Frontal cortex (tissue), 3 donors: ENCODE measurements at regions not wholly inside any gene's neighbourhood (a gene's known extent, or its start where the extent isn't known, plus 50 kb on each side); places are given as distances from the start of the nearest gene placed in this dataset.
A peak's percentile ranks its signal among the peaks of the same experiment; 100 is the strongest.
"Not testable (repeated sequence)": the region's sequence is repeated elsewhere in the genome, so short reads cannot be mapped to it uniquely, and the experiment has no call there.

Experiments used
- DNase-seq, 2 donors: peaks; one replicate each; pipeline ENCODE4 v3.0.0; 2012; ENCODE audit warnings: low spot score in 2 of 2
- FAIRE-seq: peaks from 2 replicates; lab custom pipeline; 2012; peaks lifted over from hg19 to GRCh38; lab: Jason Lieb, UNC
- donor health status: control.
- donor health status: control.
- donor health status: control.

DNA sequence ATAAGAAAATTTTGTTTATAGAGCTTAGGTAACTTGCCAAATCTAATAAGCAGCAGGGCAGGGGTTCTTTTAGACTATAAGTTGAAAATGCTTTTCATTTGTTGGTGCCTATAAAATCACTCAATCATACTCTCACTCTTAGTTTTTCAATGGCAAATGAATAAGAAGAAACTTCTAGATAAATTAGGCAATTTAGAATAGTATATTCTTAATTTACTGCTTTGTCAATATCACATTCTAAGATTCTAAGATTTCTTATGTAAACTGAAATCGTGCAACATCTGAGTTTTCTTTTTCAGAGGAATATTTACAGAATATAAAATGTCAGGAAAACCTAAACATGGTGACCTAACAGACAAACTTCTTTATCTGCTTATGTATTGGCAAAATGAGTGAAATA, 849.0 kb downstream of the DTWD2 start:
- DNase-seq (no peak), FAIRE-seq (no peak)

DNA sequence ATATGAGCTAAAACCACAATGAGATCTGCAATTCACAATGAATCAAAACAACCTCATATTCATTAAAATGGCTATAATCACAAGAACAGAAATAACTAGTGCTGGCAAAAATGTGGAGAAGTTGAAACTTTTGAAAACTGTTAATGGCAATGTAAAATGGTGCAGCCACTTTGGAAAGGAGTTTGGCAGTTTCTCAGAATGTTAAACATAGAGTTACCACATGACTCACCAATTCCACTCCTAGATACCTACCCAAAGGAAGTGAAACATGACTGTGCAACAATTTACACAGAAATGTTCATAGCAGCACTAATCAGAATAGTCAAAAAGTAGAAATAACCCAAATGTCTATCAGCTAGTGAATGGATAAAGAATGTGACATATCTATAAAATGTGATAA, 862.2 kb downstream of the DTWD2 start:
- no peak for FAIRE-seq
- no peak for DNase-seq

DNA sequence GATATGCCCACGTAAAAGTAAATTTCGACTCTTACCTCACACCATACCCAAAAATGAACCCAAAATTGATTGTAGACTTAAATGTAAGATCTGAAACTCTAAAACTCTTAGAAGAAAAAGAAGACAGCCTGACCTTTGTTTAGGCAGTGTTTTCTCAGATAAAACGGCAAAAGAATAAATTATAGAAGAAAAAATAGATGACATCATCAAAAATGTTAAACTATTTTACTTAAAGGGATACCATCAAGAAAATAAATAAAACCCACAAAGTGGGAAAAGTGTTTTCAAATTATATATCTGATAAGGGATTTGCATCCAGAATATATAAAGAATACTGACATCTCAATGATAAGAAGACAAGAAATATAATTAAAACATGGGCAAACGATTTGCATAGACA, 862.7 kb downstream of the DTWD2 start:
- DNase-seq = no peak
- FAIRE-seq = no peak

DNA sequence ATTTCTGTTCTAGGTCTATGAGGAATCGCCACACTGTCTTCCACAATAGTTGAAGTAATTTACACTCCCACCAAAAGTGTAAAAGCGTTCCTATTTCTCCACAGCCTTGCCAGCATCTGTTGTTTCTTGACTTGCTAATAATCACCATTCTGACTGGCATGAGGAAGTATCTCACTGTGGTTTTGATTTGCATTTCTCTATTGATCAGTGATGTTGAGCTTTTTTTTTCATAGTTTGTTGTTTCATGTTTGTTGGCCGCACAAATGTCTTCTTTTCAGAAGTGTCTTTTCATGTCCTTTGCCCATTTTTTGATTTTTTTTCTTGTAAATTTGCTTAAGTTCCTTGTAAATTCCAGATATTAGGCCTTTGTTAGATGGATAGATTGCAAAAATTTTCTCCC, 867.1 kb downstream of the DTWD2 start:
- FAIRE-seq (no peak), DNase-seq (no peak)

DNA sequence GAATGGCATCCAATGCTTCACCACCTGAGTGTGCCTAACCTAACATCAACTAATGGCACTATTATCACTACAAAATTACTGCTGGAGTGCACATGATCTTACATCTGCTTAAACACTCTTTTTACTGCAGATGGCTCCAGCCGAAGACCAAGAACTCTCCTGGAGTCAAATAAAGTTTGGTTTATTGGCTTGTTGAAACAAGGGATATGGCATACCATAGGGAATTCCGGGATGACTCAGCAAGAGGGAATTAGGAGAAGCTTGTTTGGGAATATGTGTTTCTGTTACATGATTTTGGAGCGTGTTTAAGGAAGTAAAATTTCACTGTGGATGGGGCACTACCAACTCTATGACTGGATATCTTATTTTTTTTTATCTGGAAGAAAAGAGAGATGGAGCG, 872.6 kb downstream of the DTWD2 start:
- DNase-seq (no peak), FAIRE-seq (no peak)

DNA sequence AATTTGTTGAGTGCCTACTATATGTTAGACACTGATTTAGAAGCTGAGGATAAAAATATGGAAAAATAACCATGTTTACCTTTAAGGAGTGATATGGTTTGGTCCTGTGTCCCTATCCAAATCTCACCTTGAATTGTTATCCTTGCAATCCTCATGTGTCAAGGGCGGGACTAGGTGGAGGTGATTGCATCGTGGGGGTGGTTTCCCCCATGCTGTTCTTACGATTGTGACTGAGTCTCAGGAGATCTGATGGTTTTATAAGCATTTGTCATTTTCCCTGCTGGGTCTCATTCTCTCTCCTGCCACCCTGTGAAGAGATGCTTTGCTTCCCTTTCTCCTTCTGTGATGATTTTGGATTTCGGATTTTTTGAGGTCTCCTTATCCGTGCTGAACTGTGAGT, 876.4 kb downstream of the DTWD2 start:
- DNase-seq (no peak), FAIRE-seq (no peak)

DNA sequence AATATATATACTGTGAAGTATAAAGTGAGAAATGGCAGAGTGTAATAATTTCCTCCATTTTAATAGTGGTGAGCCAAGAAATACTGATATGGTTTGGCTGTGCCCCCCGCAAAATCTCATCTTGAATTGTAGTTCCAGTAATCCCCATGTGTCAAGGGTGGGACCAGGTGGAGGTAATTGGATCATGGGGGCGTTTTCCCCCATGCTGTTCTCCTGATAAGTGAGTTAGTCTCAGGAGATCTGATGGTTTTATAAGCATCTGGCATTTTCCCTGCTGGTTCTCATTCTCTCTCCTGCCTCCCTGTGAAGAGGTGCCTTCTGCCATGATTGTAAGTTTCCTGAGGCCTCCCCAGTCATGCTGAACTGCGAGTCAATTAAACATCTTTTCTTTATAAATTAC, 881.1 kb downstream of the DTWD2 start:
- DNase-seq, FAIRE-seq: not testable (repeated sequence)

DNA sequence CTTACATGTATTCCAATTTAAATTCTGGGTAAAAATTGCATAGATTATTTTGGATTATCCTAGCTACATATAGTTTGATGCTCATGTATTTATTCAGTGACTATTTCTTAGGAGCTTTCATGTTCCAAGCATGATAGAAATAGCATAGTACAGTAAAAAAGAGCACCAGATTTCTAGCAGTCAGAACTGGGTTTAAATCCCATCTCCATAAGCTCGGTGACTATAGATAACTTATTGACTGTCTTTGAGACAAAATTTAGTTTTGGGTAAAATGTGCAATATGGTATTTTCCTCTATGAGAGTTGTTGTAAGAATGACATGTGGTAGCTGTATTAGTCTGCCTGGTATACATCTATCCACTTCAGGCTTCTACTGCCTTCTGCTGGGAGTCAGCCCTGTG, 889.6 kb downstream of the DTWD2 start:
- FAIRE-seq (no peak), DNase-seq (no peak)

DNA sequence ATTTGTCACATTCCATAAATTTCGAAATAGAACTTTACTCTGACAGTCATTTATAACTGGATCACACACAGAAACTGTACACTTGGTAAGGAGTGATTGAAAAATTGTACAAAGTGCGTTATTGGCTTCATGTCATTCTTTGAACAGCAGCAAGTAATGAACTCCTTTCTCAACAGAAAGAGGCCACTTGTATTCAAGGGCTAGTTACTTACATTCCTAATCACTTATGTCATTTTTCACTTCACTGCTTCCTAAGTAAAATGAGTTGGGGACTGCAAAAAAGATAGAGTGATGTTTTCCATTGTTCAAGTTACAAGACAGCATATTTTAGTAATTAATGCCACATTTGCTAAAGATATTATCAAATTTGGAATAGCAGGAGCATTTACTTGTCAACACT, 893.2 kb downstream of the DTWD2 start:
- DNase-seq = no peak
- no peak for FAIRE-seq

DNA sequence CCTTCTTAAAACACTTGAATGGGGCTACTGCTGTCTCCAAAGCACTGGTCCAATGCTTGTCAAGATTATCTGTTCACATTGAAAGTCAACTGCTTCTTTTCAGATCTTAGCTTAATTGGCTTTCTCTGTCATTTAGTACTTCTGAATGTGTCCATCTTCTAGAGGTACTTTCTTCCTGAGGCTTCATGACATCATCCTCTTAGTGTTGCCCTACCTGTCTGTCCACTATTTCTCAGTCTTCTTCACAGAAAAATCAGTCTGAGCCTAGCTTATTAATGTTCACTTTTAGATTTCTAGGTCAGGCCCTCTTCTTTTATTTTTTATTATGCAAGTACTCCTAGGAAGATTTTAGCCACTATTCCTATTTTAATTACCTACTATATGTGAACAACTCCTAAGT, 899.9 kb downstream of the DTWD2 start:
- no peak for FAIRE-seq
- DNase-seq = no peak

DNA sequence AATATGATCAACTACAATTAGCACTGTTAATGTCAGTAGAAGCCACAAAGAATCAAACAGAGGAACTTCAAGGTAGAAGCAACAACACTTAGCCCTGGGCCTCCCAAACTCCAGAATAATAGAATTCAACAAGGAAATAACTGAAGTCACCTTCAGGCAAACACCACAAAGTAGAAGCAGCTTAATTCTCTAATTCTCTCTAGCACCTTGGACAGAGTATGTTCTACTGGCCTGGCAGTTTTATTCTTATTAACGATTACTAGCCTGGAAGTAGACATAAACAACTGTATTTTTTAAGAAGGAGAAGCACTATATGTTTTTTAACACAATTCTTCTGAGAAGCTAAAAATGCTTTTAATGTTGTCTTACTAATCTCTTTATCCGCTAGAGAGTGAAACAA, 911.9 kb downstream of the DTWD2 start:
- no peak for FAIRE-seq
- DNase-seq = no peak

DNA sequence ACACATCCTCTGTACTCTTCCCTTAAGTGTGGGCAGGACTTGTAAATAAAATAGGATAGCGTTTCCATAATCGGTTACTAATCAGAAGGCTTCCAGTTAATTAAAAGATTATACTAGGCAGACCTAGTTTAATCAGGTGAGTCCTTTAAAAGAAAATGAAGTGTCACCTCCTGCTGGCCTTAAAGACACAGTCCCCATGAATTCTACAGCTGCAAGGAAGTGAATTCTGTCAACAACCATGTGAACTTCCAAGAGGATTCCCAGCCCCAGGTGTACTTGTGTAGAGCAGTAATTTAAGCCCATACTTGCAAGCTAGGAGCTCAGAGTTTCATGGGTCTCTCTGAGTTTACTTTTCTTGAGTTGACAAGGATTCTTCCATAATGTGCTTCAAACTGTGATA, 918.3 kb downstream of the DTWD2 start:
- FAIRE-seq (no peak), DNase-seq (no peak)

DNA sequence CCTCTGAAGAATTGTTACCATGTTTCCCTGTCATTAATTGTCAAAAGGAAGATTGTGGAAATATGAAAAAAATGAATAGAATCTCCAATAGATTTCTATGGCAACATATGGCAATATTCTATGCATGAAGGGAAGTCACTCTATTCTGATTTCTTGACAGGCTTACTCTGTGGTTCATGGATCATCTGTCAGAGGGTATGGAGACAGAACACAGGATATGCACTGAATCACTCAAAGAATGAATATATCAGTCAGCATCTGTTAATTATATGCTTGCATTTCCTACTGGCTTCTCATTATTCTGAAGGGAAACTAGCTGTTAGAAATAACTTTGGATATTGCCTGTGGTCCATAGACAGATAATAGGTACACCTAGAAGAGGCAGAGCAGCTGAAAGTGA, 918.9 kb downstream of the DTWD2 start:
- FAIRE-seq = no peak
- DNase-seq = no peak

DNA sequence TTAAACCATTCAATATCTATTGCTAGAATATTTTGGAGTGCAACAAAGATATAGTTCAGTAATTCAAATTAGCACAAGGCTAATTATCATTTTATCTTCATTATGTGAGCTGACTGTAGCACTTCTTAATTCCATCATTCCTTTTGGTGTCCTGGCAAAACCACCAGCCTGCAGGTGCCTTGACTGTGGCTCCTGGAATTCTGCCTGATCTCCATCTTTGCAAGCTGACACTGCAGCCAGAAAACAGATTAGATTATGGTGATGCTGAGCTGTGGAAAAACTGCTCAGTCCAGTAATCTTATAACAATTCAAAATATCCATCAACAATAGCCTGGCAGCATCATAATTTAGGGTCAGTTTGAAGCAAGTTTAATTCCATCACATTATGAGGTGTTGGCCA, 919.5 kb downstream of the DTWD2 start:
- FAIRE-seq = no peak
- DNase-seq = no peak

DNA sequence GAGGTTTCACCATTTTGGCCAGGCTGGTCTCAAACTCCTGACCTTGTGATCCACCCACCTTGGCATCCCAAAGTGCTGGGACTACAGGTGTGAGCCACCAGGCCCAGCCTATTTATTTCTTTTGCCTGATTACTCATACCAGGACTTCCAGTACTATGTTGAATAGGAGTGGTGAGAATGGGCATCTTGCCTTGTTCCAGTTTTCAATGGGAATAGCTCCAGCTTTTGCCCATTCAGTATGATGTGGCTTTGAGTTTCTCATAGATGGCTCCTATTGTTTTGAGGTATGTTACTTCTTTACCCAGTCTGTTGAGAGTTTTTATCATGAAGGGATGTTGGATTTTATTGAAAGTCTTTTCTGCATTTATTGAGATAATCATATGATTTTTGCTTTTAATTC, 924.5 kb downstream of the DTWD2 start:
- not testable (repeated sequence) for FAIRE-seq, DNase-seq

DNA sequence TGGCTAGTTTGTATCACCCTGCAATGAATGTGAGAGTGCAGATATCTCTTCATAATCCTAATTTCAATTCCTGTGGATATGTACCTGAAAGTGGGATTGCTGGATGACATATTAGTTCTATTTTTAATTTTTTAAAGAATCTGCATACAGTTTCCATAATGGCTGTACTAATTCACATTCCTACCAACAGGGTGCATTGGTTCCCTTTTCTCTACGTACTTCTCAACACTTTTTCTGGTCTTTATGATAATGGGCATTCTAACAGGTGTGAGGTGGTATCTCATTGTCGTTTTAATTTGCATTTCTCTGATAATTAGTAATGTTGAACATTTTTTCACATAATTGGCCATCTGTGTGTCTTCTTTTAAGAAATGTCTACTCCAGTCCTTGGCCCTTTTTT, 927.5 kb downstream of the DTWD2 start:
- DNase-seq (no peak), FAIRE-seq (no peak)

DNA sequence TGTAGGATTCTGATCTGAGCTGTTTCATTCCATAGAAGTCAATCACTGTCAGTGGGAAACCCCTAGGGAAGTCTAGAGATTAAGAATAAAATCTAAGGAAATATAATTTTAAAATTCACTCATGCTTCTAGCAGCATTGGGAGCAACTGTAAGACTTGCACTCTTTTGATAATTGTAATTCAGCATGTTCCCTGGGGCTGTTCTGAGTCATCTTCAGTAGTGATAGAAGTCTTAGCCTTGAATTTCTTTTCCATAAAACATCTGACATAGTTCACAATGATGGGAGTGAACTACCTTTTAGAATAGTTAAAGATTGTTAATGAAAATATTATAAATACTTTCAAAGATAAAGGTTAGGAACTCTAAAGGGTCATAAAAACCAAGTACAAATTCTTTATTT, 935.8 kb downstream of the DTWD2 start:
- FAIRE-seq (no peak), DNase-seq (no peak)

DNA sequence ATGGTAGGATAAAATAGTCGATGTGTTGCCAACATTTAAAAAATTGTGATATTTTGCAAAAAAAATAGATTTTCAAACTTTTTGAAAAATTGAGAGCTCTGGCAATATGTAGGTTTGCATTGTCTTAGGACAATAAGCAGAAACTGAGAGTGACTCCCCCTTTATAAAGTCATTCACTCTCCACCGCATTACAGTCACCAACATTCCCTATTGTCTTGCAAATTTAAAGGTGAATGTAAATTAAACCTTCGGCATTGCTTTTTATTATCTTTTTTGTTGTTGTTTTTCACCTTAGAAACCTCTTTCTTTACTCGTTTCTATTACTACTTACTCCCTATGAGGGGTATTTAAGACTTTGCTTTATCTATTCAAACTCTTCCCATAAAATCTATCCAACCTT, 944.2 kb downstream of the DTWD2 start:
- FAIRE-seq (no peak), DNase-seq (no peak)

DNA sequence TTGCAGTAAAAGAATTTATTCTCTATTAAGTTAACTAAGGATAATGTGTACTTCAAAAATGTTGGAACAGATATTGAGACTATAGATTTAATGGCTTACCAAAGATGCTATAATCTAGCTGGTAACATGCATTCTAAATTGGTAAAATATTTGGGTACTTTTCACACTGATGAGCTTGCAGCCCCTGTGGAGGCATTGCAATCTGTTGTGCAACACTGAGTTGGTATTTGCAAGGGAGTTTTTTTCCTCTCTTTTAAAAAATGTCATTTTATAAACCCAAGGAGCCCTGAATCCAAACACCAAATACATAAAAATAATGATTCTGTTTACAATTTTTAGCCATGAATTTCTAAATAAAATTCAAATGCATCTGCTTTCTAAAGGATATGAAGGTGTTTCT, 944.8 kb downstream of the DTWD2 start:
- FAIRE-seq (no peak), DNase-seq (no peak)

DNA sequence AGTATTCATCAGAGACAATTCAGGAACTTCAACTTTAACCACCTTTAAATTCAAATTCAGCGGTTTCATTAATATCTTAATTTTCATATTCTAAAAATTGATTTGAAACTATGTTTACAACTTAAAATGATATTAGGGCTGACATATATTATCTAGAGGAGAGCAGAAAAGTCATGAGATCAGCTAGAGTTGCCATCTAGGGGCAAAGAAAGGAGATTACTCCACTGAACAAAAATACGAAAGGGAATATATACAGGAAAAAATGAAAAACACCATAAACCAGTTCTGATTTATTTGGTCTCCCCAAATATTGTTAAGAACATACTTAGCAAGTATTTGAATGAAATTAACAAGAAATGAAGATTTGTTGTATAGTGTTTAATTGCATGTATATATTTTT, 946.3 kb downstream of the DTWD2 start:
- DNase-seq (no peak), FAIRE-seq (peak; percentile 93)

DNA sequence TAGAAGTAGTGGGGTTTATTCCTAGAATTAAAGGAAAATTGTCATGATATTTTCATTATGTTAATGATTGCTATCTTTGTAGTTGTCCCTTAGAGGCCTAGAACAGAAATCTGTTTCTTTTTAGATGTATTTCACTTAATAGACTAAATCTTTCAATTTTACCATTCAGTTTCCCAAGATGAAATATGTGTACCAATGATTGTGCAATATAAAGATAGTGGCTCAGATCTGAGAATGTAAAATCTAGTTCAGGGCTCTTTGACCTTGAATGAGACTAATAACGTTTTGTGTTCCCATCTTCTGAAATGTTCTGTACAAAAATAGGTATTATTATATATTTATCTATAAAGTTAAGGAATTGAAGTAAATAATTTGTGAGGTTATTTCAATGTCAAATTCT, 947.9 kb downstream of the DTWD2 start:
- DNase-seq = no peak

DNA sequence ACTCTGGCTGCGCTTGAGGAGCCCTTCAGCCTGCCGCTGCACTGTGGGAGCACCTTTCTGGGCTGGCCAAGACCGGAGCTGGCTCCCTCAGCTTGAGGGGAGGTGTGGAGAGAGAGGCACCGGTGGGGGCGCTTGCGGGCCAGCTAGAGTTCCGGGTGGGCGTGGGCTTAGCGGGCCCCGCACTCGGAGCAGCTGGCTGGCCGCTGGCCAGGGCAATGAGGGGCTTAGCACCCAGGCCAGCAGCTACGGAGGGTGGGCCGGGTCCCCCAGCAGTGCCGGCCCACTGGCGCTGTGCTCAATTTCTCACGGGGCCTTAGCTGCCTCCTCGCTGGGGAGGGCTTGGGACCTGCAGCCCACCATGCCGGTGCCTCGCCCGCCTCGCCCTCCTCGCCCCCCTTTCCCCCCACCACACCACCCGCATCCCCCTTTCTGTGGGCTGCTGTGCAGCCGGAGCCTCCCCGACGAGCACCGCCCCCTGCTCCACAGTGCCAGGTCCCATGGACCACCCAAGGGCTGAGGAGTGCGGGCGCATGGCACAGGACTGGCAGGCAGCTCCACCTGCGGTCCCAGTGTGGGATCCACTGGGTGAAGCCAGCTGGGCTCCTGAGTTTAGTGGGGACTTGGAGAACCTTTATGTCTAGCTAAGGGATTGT, 954.5 kb downstream of the DTWD2 start:
- DNase-seq (no peak), FAIRE-seq (no peak)

More for the DNA sequence above, 947.9 kb downstream of the DTWD2 start:
- FAIRE-seq = no peak

DNA sequence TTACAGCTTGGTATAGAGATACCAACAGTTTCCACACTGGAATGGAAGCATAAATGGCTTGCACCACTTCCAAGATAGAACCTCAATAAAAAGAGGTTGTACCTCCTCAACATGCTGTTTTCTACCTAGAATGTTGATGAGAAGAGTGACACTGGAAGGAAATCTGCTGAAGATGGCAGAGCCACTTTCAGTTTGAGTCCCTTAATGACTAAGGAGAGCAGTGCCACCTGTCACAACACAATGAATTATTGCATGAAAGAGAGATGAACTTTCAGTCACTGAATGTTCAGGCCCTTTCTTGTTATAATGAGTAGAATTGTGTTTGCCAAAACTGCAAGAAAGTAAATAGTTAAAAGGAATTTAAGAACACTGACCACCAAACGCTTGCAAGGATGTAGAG, 958.5 kb downstream of the DTWD2 start:
- no peak for DNase-seq
- FAIRE-seq = no peak
